ENCODE measurements at regions not wholly inside any gene's neighbourhood (a gene's known extent, or its start where the extent isn't known, plus 50 kb on each side); places are given as distances from the start of the nearest gene placed in this dataset.
A peak's percentile ranks its signal among the peaks of the same experiment; 100 is the strongest.
"Not testable (repeated sequence)": the region's sequence is repeated elsewhere in the genome, so short reads cannot be mapped to it uniquely, and the experiment has no call there.

DNA sequence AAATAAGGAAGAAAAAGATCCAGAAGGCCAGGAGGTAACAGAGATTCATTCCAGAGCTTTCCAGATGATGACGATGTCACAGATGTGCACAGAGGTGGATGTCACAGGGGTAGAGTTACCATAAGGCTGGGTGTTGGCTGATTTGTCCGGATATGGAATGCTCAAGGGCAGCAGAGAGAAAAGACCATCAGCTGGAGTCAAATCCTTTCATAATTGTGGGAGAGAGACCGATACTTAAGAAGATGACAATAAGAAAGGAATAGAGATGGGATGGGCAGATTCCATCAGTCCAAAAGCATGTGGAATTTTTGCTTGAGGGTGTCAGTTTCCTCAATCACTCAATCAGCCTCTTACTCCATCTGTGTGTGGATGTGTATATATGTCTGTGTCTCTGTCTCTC, 150.4 kb downstream of the CENPC start:
- H3K4me1 ChIP-seq, result no peaks in the 10 kb centered on the region
- TF ChIP-seq, protein P1, sequence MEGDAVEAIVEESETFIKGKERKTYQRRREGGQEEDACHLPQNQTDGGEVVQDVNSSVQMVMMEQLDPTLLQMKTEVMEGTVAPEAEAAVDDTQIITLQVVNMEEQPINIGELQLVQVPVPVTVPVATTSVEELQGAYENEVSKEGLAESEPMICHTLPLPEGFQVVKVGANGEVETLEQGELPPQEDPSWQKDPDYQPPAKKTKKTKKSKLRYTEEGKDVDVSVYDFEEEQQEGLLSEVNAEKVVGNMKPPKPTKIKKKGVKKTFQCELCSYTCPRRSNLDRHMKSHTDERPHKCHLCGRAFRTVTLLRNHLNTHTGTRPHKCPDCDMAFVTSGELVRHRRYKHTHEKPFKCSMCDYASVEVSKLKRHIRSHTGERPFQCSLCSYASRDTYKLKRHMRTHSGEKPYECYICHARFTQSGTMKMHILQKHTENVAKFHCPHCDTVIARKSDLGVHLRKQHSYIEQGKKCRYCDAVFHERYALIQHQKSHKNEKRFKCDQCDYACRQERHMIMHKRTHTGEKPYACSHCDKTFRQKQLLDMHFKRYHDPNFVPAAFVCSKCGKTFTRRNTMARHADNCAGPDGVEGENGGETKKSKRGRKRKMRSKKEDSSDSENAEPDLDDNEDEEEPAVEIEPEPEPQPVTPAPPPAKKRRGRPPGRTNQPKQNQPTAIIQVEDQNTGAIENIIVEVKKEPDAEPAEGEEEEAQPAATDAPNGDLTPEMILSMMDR (IDR thresholded peaks at IDR 0.05), result no peak
- H3K4me3 ChIP-seq, result no peak overlapping the region
- no peak overlapping the region for H3K9ac ChIP-seq (ENCODE audit: low read depth in 2 of 2, low read length in 2 of 2)
- intact Hi-C loops (cut with DNase I), result no loop called here
- no peaks in the 10 kb centered on the region for H3K9me3 ChIP-seq
- no peaks in the 10 kb centered on the region for H3K36me3 ChIP-seq
- no peaks in the 10 kb centered on the region for H3K27me3 ChIP-seq
- H3K27ac ChIP-seq, result no peak overlapping the region
- no peak for DNase-seq

DNA sequence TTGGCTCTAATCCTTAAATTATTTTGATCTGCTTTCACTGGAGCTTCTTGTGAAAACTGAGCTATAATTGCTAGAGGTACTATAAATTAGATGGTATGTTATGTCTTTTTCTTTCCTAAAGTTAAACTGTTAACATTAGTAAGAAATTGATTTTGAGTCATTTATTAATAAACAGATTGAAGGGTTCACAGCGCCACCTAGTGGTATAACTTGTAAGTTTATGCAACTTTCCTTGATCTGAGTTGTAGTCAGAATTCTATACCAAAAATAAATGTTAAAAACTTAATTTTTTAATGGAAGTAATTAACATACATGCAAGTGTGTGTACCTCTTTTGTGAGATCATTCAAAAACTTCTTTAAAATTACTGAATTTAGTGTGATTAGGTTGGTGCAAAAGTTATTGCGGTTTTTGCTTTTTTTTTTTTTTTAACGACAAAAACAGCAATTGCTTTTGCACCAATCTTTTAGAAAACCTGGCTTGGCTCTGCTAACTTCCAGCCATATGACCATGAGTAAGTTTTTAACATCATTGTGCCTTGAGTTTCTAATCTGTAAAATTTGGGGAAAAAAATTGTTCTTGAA, 151.5 kb downstream of the CENPC start:
- Histone ChIP-seq H3K4me3 (no peak overlapping the region), H3K27me3 (no peaks in the 10 kb centered on the region), H3K9me3 (no peaks in the 10 kb centered on the region), H3K36me3 (no peaks in the 10 kb centered on the region), H3K9ac (ENCODE audit: low read depth in 2 of 2, low read length in 2 of 2) (no peak overlapping the region), H3K4me1 (no peaks in the 10 kb centered on the region), H3K27ac (no peak overlapping the region)
- intact Hi-C loops (cut with DNase I), result no loop called here
- DNase-seq, result no peak
- TF ChIP-seq, protein P1 (IDR thresholded peaks at IDR 0.05), result peak; percentile 70

DNA sequence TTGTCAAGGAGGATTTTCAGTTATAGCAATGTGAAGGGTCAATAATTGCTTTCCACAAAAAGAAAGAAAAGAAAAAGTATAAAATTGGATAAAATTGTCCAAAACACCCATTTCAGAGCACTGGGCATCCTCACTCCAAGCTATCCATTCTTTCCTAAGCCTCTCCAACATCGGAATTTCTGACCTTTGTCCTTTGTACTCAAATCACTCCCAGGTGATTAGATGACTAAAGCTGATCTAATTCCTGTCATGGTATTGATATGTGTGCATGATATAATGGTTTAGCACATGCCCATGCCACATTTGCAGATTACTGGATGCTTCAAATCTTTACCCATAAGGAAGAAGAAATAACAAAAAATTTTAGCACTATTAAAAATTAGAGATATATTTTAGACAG, 152.3 kb downstream of the CENPC start:
- Histone ChIP-seq H3K36me3 (no peaks in the 10 kb centered on the region), H3K9me3 (no peaks in the 10 kb centered on the region), H3K4me1 (no peaks in the 10 kb centered on the region), H3K27me3 (no peaks in the 10 kb centered on the region), H3K27ac (no peak overlapping the region), H3K9ac (ENCODE audit: low read depth in 2 of 2, low read length in 2 of 2) (no peak overlapping the region), H3K4me3 (no peak overlapping the region)
- intact Hi-C loops (cut with DNase I), result no loop called here
- no peak for DNase-seq
- TF ChIP-seq, protein P1 (IDR thresholded peaks at IDR 0.05), result no peak

GRCh38 chr4:67381406-67381804, 163.9 kb downstream of the CENPC start:
- H3K27ac ChIP-seq; H3K4me1 ChIP-seq; DNase-seq; H3K9ac ChIP-seq (ENCODE audit: low read depth in 2 of 2, low read length in 2 of 2); H3K36me3 ChIP-seq; H3K4me3 ChIP-seq; intact Hi-C loops (cut with DNase I); H3K27me3 ChIP-seq; H3K9me3 ChIP-seq: not testable (repeated sequence)

- H3K27ac ChIP-seq; DNase-seq; H3K9me3 ChIP-seq; intact Hi-C loops (cut with DNase I); H3K4me1 ChIP-seq; H3K4me3 ChIP-seq; H3K9ac ChIP-seq (ENCODE audit: low read depth in 2 of 2, low read length in 2 of 2); H3K27me3 ChIP-seq; H3K36me3 ChIP-seq: not testable (repeated sequence)
These were observed 164.4 kb downstream of the CENPC start for GRCh38 chr4:67380702-67381405.

GRCh38 chr4:67380154-67380553, 165.1 kb downstream of the CENPC start:
- H3K4me1 ChIP-seq, result no peaks in the 10 kb centered on the region

More at GRCh38 chr4:67380154-67380553, 165.1 kb downstream of the CENPC start:
- H3K4me3 ChIP-seq, result no peak overlapping the region
- no peak overlapping the region for H3K27ac ChIP-seq
- no peaks in the 10 kb centered on the region for H3K36me3 ChIP-seq
- DNase-seq, result no peak
- intact Hi-C loops (cut with DNase I), result no loop called here
- H3K27me3 ChIP-seq, result no peaks in the 10 kb centered on the region
- no peak overlapping the region for H3K9ac ChIP-seq (ENCODE audit: low read depth in 2 of 2, low read length in 2 of 2)
- TF ChIP-seq, protein P1 (IDR thresholded peaks at IDR 0.05), result no peak
- no peaks in the 10 kb centered on the region for H3K9me3 ChIP-seq

Data from colonic mucosa (tissue), 4 donors.